Ishikawa (cell line): ENCODE measurements at regions not wholly inside any gene's neighbourhood (a gene's known extent, or its start where the extent isn't known, plus 50 kb on each side); places are given as distances from the start of the nearest gene placed in this dataset.

ENCODE experiments used
- EGR1 ChIP-seq: IDR thresholded peaks from 2 replicates; pipeline ENCODE4 v1.6.1; 2012
- EP300 ChIP-seq: IDR thresholded peaks from 2 replicates; pipeline ENCODE4 v1.6.1; 2012; ENCODE audit warnings: borderline replicate concordance
- MAX ChIP-seq: IDR thresholded peaks from 2 replicates; pipeline ENCODE4 v1.6.1; 2012
- RAD21 ChIP-seq: IDR thresholded peaks from 2 replicates; pipeline ENCODE4 v1.6.1; 2012; ENCODE audit warnings: low read depth
- TAF1 ChIP-seq: IDR thresholded peaks from 2 replicates; pipeline ENCODE4 v1.6.1; 2012; ENCODE audit warnings: low read depth, mild to moderate bottlenecking

GRCh38 chr2:181174611-181175580, 194.5 kb downstream of the UBE2E3 start:
- no peak for TF ChIP-seq TAF1
- TF ChIP-seq EGR1, result no peak
- no peak for TF ChIP-seq EP300
- TF ChIP-seq MAX, result no peak
- no peak for TF ChIP-seq RAD21
